Colonic mucosa (tissue), 4 donors: ENCODE measurements at regions not wholly inside any gene's neighbourhood (a gene's known extent, or its start where the extent isn't known, plus 50 kb on each side); places are given as distances from the start of the nearest gene placed in this dataset.

ENCODE experiments used
- DNase-seq: peaks from one replicate; pipeline ENCODE4 v3.0.0-alpha.2; 2020
- H3K27ac ChIP-seq: fragments of 200-600 bp; one replicate; pipeline ENCODE4 v1.8.0; 2021
- H3K27me3 ChIP-seq: fragments of 200-600 bp; one replicate; pipeline ENCODE4 v1.8.0; 2021
- H3K36me3 ChIP-seq: fragments of 200-600 bp; one replicate; pipeline ENCODE4 v1.8.0; 2021
- H3K4me1 ChIP-seq: fragments of 200-600 bp; one replicate; pipeline ENCODE4 v1.8.0; 2021; ENCODE audit warnings: mild to moderate bottlenecking
- H3K4me3 ChIP-seq: fragments of 200-600 bp; one replicate; pipeline ENCODE4 v1.8.0; 2021
- H3K9ac ChIP-seq, 2 donors: one replicate each; pipeline ENCODE4 v1.7.0; 2013; ENCODE audit warnings: control low read depth in 2 of 2, low read depth in 2 of 2, low read length in 2 of 2
- H3K9me3 ChIP-seq: fragments of 200-600 bp; one replicate; pipeline ENCODE4 v1.8.0; 2021
- intact Hi-C: fragments of 100-400 bp; cut with DNase I; formaldehyde crosslinking; loops from one replicate; pipeline ENCODE4 v1.14.1; 2022
- TF ChIP-seq, protein P1 (sequence below): fragments of 200-600 bp; IDR thresholded peaks from one replicate; pipeline ENCODE4 v1.8.0; 2022; ENCODE audit warnings: antibody characterized with exemption, mild to moderate bottlenecking
- donor health status: healthy.
- donor health status: DM: no; HTN: no; CAD: no.
- donor health status: DM: no; HTN: no; CAD: no.

DNA sequence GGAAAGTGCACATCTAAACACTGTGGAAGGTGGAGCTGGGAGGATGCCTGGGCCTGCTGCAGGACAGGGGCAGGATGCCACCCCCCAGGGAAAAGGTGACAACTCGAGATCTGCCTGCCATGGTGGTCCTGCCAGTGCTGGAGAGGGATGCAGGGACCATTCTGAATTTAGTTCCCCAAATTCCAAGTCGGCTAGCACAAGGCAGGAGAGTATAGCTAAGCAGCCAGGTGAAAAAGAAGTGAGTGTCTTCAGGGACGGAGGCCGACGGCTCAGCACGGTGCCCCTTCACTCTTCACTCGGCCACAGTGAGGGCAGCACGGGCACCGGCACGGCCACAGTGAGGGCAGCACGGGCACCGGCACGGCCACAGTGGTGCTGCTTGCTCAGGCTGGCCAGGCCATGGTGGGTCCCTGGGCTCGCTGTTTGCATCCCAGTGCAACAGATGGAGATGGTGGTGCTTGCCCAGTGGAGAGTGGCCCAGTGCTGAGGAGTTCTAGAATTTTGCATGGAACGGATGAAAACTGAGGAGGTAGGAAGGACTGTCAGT lies 161.3 kb upstream of the SHH start:
- intact Hi-C loops, result no loop called here
- DNase-seq, result peak; percentile 11
- Histone ChIP-seq H3K9ac (no peak overlapping the region), H3K27me3 (no peaks in the 10 kb centered on the region), H3K9me3 (no peaks in the 10 kb centered on the region), H3K4me3 (no peak overlapping the region), H3K36me3 (no peaks in the 10 kb centered on the region), H3K4me1 (no peaks in the 10 kb centered on the region), H3K27ac (no peak overlapping the region)
- TF ChIP-seq, protein P1, sequence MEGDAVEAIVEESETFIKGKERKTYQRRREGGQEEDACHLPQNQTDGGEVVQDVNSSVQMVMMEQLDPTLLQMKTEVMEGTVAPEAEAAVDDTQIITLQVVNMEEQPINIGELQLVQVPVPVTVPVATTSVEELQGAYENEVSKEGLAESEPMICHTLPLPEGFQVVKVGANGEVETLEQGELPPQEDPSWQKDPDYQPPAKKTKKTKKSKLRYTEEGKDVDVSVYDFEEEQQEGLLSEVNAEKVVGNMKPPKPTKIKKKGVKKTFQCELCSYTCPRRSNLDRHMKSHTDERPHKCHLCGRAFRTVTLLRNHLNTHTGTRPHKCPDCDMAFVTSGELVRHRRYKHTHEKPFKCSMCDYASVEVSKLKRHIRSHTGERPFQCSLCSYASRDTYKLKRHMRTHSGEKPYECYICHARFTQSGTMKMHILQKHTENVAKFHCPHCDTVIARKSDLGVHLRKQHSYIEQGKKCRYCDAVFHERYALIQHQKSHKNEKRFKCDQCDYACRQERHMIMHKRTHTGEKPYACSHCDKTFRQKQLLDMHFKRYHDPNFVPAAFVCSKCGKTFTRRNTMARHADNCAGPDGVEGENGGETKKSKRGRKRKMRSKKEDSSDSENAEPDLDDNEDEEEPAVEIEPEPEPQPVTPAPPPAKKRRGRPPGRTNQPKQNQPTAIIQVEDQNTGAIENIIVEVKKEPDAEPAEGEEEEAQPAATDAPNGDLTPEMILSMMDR, result no peak

DNA sequence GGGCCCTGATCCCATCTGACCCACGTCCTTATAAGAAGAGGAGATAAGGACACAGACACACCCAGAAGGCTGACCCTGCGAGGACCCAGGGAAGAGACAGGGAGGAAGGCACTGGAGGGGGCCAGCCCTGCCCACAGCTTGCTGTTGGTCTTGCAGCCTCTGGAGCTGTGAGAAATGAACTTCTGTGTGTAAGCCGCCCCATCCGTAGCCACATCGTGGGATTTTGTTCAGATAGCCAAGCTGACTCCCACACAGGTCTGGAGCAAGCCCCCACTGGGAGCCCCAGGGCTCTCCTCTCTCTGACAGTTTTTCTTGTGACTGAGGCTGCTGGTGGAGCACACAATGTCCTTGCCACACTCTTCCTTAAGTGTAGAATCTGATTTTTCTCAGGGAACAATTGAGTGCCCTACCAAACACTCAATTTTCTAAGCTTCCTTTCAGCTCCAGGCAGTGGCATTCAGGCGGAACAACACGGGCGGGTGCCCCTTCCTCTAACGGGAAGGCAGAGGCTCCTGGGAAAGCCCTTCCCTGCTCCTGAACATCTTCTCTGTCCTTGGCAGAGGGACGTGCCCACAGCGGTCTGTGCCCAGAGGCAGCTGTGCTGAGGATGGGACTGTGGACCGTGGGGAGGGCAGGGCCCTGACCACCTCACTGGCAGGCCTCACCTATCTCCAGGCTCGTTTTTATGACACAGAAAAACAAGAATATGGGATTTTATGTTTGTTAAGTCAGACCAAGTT lies 160.6 kb upstream of the SHH start:
- Histone ChIP-seq H3K4me1 (no peaks in the 10 kb centered on the region), H3K27ac (no peak overlapping the region), H3K9ac (no peak overlapping the region), H3K27me3 (no peaks in the 10 kb centered on the region), H3K4me3 (no peak overlapping the region), H3K9me3 (no peaks in the 10 kb centered on the region), H3K36me3 (no peaks in the 10 kb centered on the region)
- TF ChIP-seq, protein P1, result no peak
- intact Hi-C loops, result no loop called here
- peak; percentile 9 for DNase-seq

DNA sequence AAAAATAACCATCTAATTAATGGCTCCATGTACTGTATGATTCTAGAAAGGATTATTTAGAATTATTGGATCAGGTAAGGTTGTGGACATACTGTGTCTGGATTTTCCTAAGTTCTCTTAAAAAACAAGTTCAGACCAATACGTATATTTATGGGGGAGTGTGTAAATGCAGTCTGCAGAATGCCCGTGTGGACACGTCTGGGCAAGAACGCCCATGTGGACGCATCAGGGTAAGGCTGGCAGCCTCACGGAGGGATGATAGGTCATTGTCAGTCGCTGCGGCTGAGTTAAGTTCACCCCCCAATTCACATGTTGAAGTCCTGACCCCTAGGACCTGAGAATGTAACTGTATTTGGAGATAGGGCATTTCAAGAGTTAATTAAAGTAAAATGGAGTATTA lies 160.0 kb upstream of the SHH start:
- Histone ChIP-seq H3K27me3 (no peaks in the 10 kb centered on the region), H3K4me3 (no peak overlapping the region), H3K9me3 (no peaks in the 10 kb centered on the region), H3K4me1 (no peaks in the 10 kb centered on the region), H3K36me3 (no peaks in the 10 kb centered on the region), H3K9ac (no peak overlapping the region), H3K27ac (no peak overlapping the region)
- TF ChIP-seq, protein P1, result no peak
- intact Hi-C loops, result no loop called here
- no peak for DNase-seq

DNA sequence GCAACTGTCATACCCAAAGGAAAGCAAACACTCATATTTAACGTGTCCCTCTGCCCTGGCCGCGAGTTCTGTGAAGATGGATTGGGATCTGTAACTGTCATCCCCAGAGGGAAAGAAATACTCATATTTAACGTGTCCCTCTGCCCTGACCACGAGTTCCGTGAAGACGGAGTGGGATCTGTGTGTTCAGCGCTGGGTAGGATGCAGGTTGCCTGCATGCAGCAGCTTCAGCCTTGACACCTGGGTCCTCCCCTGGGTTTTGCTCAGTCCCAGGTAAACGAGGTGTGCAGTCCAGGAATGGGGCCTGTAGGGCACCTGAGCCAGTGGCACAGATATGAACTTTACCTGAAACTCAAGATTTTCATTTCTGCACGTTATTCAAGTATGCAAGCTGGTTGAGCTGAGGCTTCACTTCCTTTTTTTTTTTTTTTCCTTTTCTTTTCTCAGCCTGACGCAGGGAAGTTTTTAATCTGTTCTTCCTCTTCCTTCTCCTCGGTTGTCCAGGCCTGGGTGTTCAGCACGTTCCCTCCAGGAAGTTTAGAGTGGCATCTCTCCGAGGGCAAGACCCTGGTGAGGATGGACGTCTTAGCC lies 159.0 kb upstream of the SHH start:
- Histone ChIP-seq H3K4me1 (no peaks in the 10 kb centered on the region), H3K4me3 (no peak overlapping the region), H3K27me3 (no peaks in the 10 kb centered on the region), H3K9me3 (no peaks in the 10 kb centered on the region), H3K27ac (no peak overlapping the region), H3K9ac (no peak overlapping the region), H3K36me3 (no peaks in the 10 kb centered on the region)
- TF ChIP-seq, protein P1, result no peak
- intact Hi-C loops, result no loop called here
- peak; percentile 4 for DNase-seq

DNA sequence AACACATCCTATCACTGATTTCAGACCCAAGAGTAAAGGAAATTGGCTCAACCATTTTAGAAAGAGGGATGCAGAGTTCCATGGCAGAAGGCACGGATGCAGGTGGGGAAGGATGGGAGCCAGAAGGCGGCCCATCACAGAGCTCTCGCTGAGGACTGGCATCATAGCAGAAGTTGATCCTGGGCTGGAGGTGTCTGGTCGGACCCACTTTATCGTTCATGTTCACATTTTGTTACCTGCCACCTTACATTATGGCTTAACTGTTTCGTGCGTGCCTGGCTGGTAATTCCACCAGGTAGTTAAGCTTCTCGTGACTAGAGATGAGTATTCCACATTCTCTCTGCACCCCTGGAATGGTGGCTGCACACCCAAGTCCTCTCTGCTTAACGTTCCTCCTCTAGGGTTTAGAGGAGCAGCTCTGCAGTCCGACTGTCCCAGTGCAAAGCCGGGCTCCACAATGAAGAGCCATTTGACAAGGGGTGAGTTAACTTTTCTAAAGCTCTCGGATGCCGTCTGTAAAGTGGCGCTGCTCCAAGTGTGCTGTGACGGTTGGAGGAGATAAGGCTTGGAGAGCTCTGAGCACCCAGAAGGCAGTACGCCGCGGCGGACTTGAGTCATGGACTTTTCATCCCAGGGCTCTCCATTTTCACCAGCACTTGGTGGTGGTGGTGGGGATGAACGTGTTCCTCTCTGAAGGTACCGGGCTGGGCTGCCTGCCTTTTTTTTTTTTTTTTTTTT lies 157.1 kb upstream of the SHH start:
- intact Hi-C loops, result no loop called here
- TF ChIP-seq, protein P1, result no peak
- no peaks in the 10 kb centered on the region for H3K27me3 ChIP-seq
- no peak overlapping the region for H3K9ac ChIP-seq
- DNase-seq, result no peak
- H3K4me3 ChIP-seq, result no peak overlapping the region
- H3K36me3 ChIP-seq, result no peaks in the 10 kb centered on the region
- H3K27ac ChIP-seq, result no peak overlapping the region
- no peaks in the 10 kb centered on the region for H3K9me3 ChIP-seq
- no peaks in the 10 kb centered on the region for H3K4me1 ChIP-seq
